Vagina (tissue), 2 donors: ENCODE measurements at regions not wholly inside any gene's neighbourhood (a gene's known extent, or its start where the extent isn't known, plus 50 kb on each side); places are given as distances from the start of the nearest gene placed in this dataset.

Experiments
- DNase-seq, 2 donors: peaks; one replicate each; pipeline ENCODE4 v3.0.0-alpha.2; 2017; ENCODE audit errors: extremely low spot score in 2 of 2
- H3K27ac ChIP-seq: fragments of 200-600 bp; sonication (generic); one replicate; pipeline ENCODE4 v1.5.1; 2019
- H3K27me3 ChIP-seq: fragments of 200-600 bp; sonication (generic); one replicate; pipeline ENCODE4 v1.5.1; 2019
- H3K36me3 ChIP-seq, 2 donors: fragments of 200-600 bp; sonication (generic); one replicate each; pipeline ENCODE4 v1.5.1; 2017 to 2019
- H3K4me1 ChIP-seq: fragments of 200-600 bp; sonication (generic); one replicate; pipeline ENCODE4 v1.5.1; 2019
- H3K4me3 ChIP-seq, 2 donors: fragments of 200-600 bp; sonication (generic); 1 replicate in 1 of 2; 2 replicates in 1 of 2; pipeline ENCODE4 v1.5.1; 2016 to 2019
- H3K9me3 ChIP-seq: fragments of 200-600 bp; sonication (generic); one replicate; pipeline ENCODE4 v1.5.1; 2019
- POLR2A ChIP-seq, 2 donors: fragments of 450-650 bp; IDR thresholded peaks; one replicate each; pipeline ENCODE4 v1.6.1; 2017; ENCODE audit warnings: antibody characterized with exemption in 2 of 2, mild to moderate bottlenecking in 2 of 2, moderate library complexity in 2 of 2
- POLR2AphosphoS5 ChIP-seq, 2 donors: sonication (generic); formaldehyde crosslinking; IDR thresholded peaks; one replicate each; pipeline ENCODE4 v1.9.0; 2017; ENCODE audit warnings: antibody characterized with exemption in 2 of 2, mild to moderate bottlenecking in 2 of 2, low read depth in 1 of 2; ENCODE audit not compliant: insufficient read depth in 1 of 2
- intact Hi-C: fragments of 100-400 bp; cut with DNase I; formaldehyde crosslinking; loops from one replicate; pipeline ENCODE4 v1.15.1; 2023
- TF ChIP-seq, protein P1 (sequence below), 3 experiments: fragments of 450-650 bp in 2 of 3; fragments of 200-600 bp in 1 of 3; sonication (generic) in 1 of 3; IDR thresholded peaks; one replicate each; pipeline ENCODE4 v1.5.1; 2017 to 2019; ENCODE audit warnings: antibody characterized with exemption in 3 of 3, mild to moderate bottlenecking in 2 of 3, moderate library complexity in 2 of 3

DNA sequence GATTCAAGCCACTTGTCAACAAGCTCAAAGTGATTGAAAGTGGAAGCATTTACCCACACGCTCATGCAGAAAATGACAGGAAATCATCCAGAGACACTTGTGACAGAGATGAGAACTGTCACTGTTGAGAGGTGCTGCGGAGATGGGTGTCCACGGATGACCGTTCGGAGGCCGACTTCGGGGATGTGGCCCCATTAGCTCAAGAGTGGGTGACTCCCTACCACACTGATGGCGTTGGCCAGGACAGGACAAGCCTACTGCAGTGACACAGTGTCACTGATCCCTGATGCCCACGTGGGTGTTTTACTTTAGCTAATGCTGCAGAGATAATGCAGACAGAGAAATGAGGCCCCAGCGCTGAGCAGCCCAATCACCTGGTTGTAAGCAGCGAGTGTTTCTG lies 81.5 kb upstream of the YWHAQ start:
- no peaks in the 10 kb centered on the region for H3K36me3 ChIP-seq

GRCh38 chr2:9714630-9715214 lies 83.9 kb upstream of the YWHAQ start:
- Histone ChIP-seq H3K4me1 (no peaks in the 10 kb centered on the region), H3K36me3 (no peaks in the 10 kb centered on the region), H3K9me3 (no peaks in the 10 kb centered on the region), H3K27ac (no peak overlapping the region), H3K4me3 (no peak overlapping the region), H3K27me3 (no peaks in the 10 kb centered on the region)
- intact Hi-C loops = no loop called here
- TF ChIP-seq, protein P1, sequence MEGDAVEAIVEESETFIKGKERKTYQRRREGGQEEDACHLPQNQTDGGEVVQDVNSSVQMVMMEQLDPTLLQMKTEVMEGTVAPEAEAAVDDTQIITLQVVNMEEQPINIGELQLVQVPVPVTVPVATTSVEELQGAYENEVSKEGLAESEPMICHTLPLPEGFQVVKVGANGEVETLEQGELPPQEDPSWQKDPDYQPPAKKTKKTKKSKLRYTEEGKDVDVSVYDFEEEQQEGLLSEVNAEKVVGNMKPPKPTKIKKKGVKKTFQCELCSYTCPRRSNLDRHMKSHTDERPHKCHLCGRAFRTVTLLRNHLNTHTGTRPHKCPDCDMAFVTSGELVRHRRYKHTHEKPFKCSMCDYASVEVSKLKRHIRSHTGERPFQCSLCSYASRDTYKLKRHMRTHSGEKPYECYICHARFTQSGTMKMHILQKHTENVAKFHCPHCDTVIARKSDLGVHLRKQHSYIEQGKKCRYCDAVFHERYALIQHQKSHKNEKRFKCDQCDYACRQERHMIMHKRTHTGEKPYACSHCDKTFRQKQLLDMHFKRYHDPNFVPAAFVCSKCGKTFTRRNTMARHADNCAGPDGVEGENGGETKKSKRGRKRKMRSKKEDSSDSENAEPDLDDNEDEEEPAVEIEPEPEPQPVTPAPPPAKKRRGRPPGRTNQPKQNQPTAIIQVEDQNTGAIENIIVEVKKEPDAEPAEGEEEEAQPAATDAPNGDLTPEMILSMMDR (IDR thresholded peaks at IDR 0.05) = no peak
- TF ChIP-seq POLR2A (IDR thresholded peaks at IDR 0.05) = no peak
- no peak for TF ChIP-seq POLR2AphosphoS5 (IDR thresholded peaks at IDR 0.05; ENCODE audit: insufficient read depth in 1 of 2, low read depth in 1 of 2)
- DNase-seq = no peak

More for the DNA sequence above, 81.5 kb upstream of the YWHAQ start:
- Histone ChIP-seq H3K4me3 (no peak overlapping the region), H3K4me1 (no peaks in the 10 kb centered on the region), H3K9me3 (no peaks in the 10 kb centered on the region), H3K27me3 (no peaks in the 10 kb centered on the region), H3K27ac (no peak overlapping the region)
- DNase-seq = no peak
- intact Hi-C loops = no loop called here
- TF ChIP-seq POLR2AphosphoS5 (IDR thresholded peaks at IDR 0.05; ENCODE audit: insufficient read depth in 1 of 2, low read depth in 1 of 2) (no peak), POLR2A (IDR thresholded peaks at IDR 0.05) (no peak)
- TF ChIP-seq, protein P1 (IDR thresholded peaks at IDR 0.05) = no peak

DNA sequence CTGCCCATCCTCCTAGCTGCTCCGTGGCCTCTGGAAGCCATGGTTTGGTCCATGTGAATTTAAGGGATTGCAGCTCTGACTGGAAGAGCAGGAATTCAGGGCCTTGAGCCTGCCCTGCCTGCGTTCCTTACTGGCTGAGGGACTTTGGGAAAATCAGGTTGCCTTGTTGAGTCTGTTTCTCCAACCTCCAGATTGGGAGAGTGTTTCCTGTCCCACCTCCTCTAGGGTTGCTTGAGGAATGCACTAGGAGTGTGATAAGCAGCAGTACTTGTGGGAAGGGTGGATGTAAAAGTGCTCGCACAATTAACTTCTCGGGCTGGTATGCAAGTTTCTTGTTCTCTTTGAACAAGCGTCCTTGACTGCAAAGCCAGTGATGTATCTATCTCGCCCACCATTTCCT lies 84.4 kb upstream of the YWHAQ start:
- Histone ChIP-seq H3K27me3 (no peaks in the 10 kb centered on the region), H3K4me3 (no peak overlapping the region), H3K9me3 (no peaks in the 10 kb centered on the region), H3K4me1 (no peaks in the 10 kb centered on the region), H3K36me3 (no peaks in the 10 kb centered on the region), H3K27ac (no peak overlapping the region)
- no peak for TF ChIP-seq POLR2AphosphoS5 (IDR thresholded peaks at IDR 0.05; ENCODE audit: insufficient read depth in 1 of 2, low read depth in 1 of 2)
- intact Hi-C loops = no loop called here
- DNase-seq = no peak

GRCh38 chr2:9717886-9718451 lies 87.2 kb upstream of the YWHAQ start:
- Histone ChIP-seq H3K27ac (no peak overlapping the region), H3K4me1 (no peaks in the 10 kb centered on the region), H3K27me3 (no peaks in the 10 kb centered on the region), H3K4me3 (no peak overlapping the region), H3K9me3 (no peaks in the 10 kb centered on the region), H3K36me3 (no peaks in the 10 kb centered on the region)
- TF ChIP-seq, protein P1 (IDR thresholded peaks at IDR 0.05) = no peak
- no peak for TF ChIP-seq POLR2A (IDR thresholded peaks at IDR 0.05)
- no peak for TF ChIP-seq POLR2AphosphoS5 (IDR thresholded peaks at IDR 0.05; ENCODE audit: insufficient read depth in 1 of 2, low read depth in 1 of 2)
- intact Hi-C loops = no loop called here
- DNase-seq = no peak

GRCh38 chr2:9720352-9721093 lies 89.7 kb upstream of the YWHAQ start:
- Histone ChIP-seq H3K36me3 (no peaks in the 10 kb centered on the region), H3K27me3 (no peaks in the 10 kb centered on the region), H3K27ac (no peak overlapping the region), H3K9me3 (no peaks in the 10 kb centered on the region), H3K4me1 (no peaks in the 10 kb centered on the region), H3K4me3 (no peak overlapping the region)
- intact Hi-C loops = no loop called here
- DNase-seq = no peak
- TF ChIP-seq POLR2AphosphoS5 (IDR thresholded peaks at IDR 0.05; ENCODE audit: insufficient read depth in 1 of 2, low read depth in 1 of 2) = no peak
- TF ChIP-seq, protein P1 (IDR thresholded peaks at IDR 0.05) = no peak
- TF ChIP-seq POLR2A (IDR thresholded peaks at IDR 0.05) = no peak
